Endothelial cell of umbilical vein (primary cell): ENCODE measurements at regions not wholly inside any gene's neighbourhood (a gene's known extent, or its start where the extent isn't known, plus 50 kb on each side); places are given as distances from the start of the nearest gene placed in this dataset.
"Not testable (repeated sequence)": the region's sequence is repeated elsewhere in the genome, so short reads cannot be mapped to it uniquely, and the experiment has no call there.

Source experiments
- EZH2 ChIP-seq: IDR thresholded peaks from 2 replicates; pipeline ENCODE4 v1.6.1; 2012; ENCODE audit warnings: borderline replicate concordance, low read depth, mild to moderate bottlenecking, moderate library complexity, low read length, inconsistent platforms; ENCODE audit not compliant: severe bottlenecking
- FOS ChIP-seq: IDR thresholded peaks from 2 replicates; pipeline ENCODE4 v1.6.1; 2011; ENCODE audit warnings: mild to moderate bottlenecking, low read length, moderate library complexity, borderline replicate concordance; ENCODE audit not compliant: insufficient read depth
- POLR2A ChIP-seq: IDR thresholded peaks from 2 replicates; pipeline ENCODE4 v1.6.1; 2012; ENCODE audit warnings: low read depth, mild to moderate bottlenecking, control low read depth, low read length
- POLR2AphosphoS5 ChIP-seq: IDR thresholded peaks from 2 replicates; pipeline ENCODE4 v1.6.1; 2012; ENCODE audit warnings: low read depth, mild to moderate bottlenecking, control low read depth, low read length, moderate library complexity; ENCODE audit not compliant: insufficient read depth
- TF ChIP-seq, protein P1 (sequence below), 2 donors: IDR thresholded peaks; 1 replicate in 1 of 2; 2 replicates in 1 of 2; pipeline ENCODE4 v1.5.1; 2011; ENCODE audit warnings: low read length in 2 of 2, mild to moderate bottlenecking in 2 of 2, moderate library complexity in 2 of 2, control low read depth in 1 of 2, inconsistent platforms in 1 of 2, low read depth in 1 of 2; ENCODE audit not compliant: insufficient read depth in 1 of 2; ENCODE audit errors: extremely low read depth in 1 of 2

DNA sequence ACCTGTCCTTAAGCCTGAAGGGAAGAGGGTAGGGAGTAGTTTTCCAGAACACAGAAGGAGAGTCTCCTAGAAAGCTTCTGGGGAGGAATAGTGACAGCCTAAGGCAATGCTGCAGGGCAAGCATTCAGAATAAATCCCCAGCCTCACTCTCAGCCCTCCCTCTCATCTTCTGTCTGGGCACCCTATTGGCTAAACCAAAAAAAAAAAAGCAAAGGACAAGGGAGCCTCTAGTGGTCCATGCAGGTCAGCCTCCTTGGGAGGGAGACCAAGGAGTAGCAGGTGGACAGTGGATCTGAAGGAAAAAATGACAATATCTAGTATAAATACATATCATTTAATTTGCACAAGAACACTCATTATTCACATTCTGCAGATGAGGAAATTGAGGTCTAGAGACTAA lies 168.3 kb downstream of the HINT1 start:
- TF ChIP-seq, protein P1, sequence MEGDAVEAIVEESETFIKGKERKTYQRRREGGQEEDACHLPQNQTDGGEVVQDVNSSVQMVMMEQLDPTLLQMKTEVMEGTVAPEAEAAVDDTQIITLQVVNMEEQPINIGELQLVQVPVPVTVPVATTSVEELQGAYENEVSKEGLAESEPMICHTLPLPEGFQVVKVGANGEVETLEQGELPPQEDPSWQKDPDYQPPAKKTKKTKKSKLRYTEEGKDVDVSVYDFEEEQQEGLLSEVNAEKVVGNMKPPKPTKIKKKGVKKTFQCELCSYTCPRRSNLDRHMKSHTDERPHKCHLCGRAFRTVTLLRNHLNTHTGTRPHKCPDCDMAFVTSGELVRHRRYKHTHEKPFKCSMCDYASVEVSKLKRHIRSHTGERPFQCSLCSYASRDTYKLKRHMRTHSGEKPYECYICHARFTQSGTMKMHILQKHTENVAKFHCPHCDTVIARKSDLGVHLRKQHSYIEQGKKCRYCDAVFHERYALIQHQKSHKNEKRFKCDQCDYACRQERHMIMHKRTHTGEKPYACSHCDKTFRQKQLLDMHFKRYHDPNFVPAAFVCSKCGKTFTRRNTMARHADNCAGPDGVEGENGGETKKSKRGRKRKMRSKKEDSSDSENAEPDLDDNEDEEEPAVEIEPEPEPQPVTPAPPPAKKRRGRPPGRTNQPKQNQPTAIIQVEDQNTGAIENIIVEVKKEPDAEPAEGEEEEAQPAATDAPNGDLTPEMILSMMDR (IDR thresholded peaks at IDR 0.05; ENCODE audit: extremely low read depth in 1 of 2, insufficient read depth in 1 of 2, low read depth in 1 of 2, low read length in 2 of 2) = not testable (repeated sequence)
- TF ChIP-seq POLR2A, POLR2AphosphoS5, EZH2, FOS: not testable (repeated sequence)
